Activated CD8-positive, alpha-beta memory T cell treated with anti-CD3 and anti-CD28 coated beads for 24 hours (primary cell): ENCODE measurements at regions not wholly inside any gene's neighbourhood (a gene's known extent, or its start where the extent isn't known, plus 50 kb on each side); places are given as distances from the start of the nearest gene placed in this dataset.
"Not testable (repeated sequence)": the region's sequence is repeated elsewhere in the genome, so short reads cannot be mapped to it uniquely, and the experiment has no call there.

Experiments used
- DNase-seq: peaks from one replicate; pipeline ENCODE4 v3.0.0-alpha.2; 2020

- DNase-seq, result no peak
These were observed 146.2 kb upstream of the LAMA2 start for GRCh38 chr6:128736780-128737179.

GRCh38 chr6:128731249-128732165 lies 151.4 kb upstream of the LAMA2 start:
- DNase-seq, result no peak

GRCh38 chr6:128727500-128727899 lies 155.4 kb upstream of the LAMA2 start:
- DNase-seq, result no peak

- no peak for DNase-seq
These were observed 157.4 kb upstream of the LAMA2 start for GRCh38 chr6:128725271-128726233.

GRCh38 chr6:128724738-128725137 lies 158.2 kb upstream of the LAMA2 start:
- DNase-seq, result no peak

- no peak for DNase-seq
These were observed 159.3 kb upstream of the LAMA2 start for GRCh38 chr6:128723667-128724066.

GRCh38 chr6:128720891-128721290 lies 162.0 kb upstream of the LAMA2 start:
- DNase-seq, result no peak

- no peak for DNase-seq
These were observed 163.2 kb upstream of the LAMA2 start for GRCh38 chr6:128719786-128720185.

- no peak for DNase-seq
These were observed 169.5 kb upstream of the LAMA2 start for GRCh38 chr6:128713461-128713860.

- DNase-seq, result no peak
These were observed 170.0 kb upstream of the LAMA2 start for GRCh38 chr6:128712898-128713297.

- DNase-seq, result no peak
These were observed 171.8 kb upstream of the LAMA2 start for GRCh38 chr6:128711149-128711548.

GRCh38 chr6:128710315-128710714 lies 172.6 kb upstream of the LAMA2 start:
- no peak for DNase-seq

GRCh38 chr6:128704601-128705000 lies 178.3 kb upstream of the LAMA2 start:
- no peak for DNase-seq

GRCh38 chr6:128703794-128704193 lies 179.1 kb upstream of the LAMA2 start:
- not testable (repeated sequence) for DNase-seq

GRCh38 chr6:128696691-128697689 lies 176.6 kb upstream of the PTPRK start:
- no peak for DNase-seq

- DNase-seq, result no peak
These were observed 174.1 kb upstream of the PTPRK start for GRCh38 chr6:128694303-128695009.

GRCh38 chr6:128690063-128690462 lies 169.7 kb upstream of the PTPRK start:
- no peak for DNase-seq

- DNase-seq, result no peak
These were observed 165.7 kb upstream of the PTPRK start for GRCh38 chr6:128686084-128686483.

GRCh38 chr6:128676456-128676855 lies 156.1 kb upstream of the PTPRK start:
- DNase-seq, result no peak

- no peak for DNase-seq
These were observed 151.6 kb upstream of the PTPRK start for GRCh38 chr6:128672023-128672422.

GRCh38 chr6:128667339-128667858 lies 147.0 kb upstream of the PTPRK start:
- DNase-seq, result no peak
